HG03060 (cell line): ENCODE measurements at regions not wholly inside any gene's neighbourhood (a gene's known extent, or its start where the extent isn't known, plus 50 kb on each side); places are given as distances from the start of the nearest gene placed in this dataset.

Source experiments
- ATAC-seq: cut with Tn5 transposase; IDR thresholded peaks from one replicate; pipeline ENCODE4 v1.9.1; 2021; ENCODE audit warnings: low read depth, moderate number of reproducible peaks; ENCODE audit not compliant: unreplicated experiment

GRCh38 chr4:15260758-15261157, 167.1 kb upstream of the C1QTNF7 start:
- no peak for ATAC-seq

DNA sequence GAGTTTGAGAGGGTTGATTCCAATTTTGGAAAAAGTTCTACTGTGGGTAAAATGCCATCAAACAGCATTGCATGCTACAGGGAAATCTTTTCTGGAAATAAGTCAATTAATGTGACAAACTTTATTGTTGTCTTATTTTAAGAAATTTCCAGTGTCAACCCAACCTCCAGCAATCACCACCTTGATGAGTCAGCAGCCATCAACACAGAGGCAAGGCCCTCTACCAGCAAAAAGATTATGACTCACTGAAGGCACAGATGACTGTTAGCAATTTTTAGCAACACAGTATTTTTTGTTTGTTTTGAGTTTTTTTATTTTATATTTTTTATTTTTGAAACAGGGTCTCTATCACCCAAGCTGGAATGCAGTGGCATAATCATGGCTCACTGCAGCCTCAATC, 165.4 kb upstream of the C1QTNF7 start:
- no peak for ATAC-seq

GRCh38 chr4:15270201-15270600, 157.6 kb upstream of the C1QTNF7 start:
- no peak for ATAC-seq

DNA sequence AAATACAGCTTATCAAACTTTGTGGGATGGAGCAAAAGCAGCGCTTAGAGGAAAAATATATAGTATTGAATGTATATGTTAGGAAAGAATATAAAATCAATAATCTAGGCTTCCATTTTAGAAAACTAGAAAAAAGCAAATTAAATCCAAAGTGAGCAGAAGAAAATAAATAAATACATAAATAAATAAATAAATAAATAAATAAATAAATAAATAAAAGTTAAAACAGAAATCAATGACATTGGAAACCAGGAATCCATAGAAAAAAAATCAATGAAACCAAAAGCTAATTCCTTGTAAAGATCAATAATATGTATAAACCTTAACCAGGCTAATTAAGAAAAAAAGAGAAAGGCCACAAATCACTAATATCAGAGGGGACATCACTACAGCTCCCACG, 141.8 kb upstream of the C1QTNF7 start:
- ATAC-seq = no peak

- no peak for ATAC-seq
Observed at GRCh38 chr4:15291122-15291521, 136.7 kb upstream of the C1QTNF7 start.

GRCh38 chr4:15293711-15294110, 134.1 kb upstream of the C1QTNF7 start:
- no peak for ATAC-seq

DNA sequence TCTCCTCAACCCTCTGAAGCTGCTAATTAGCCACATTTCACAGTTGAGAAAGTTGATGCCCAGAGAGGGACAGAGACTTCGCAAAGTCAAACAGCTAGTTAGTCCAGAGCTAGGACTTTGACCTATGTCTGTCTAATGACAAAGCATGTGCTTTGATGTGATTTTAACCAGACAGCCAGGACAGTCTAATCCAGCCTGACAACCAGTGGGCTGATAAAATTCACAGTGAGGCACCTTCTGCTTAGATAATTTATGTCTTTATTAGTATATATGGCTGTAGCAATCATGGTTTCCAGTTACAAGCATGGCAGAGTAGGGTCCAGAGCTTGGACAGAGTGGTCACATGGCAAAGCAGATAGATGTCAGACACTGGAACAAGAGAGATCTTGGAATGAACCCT, 133.6 kb upstream of the C1QTNF7 start:
- ATAC-seq = no peak

- no peak for ATAC-seq
Observed at GRCh38 chr4:15294832-15295231, 133.0 kb upstream of the C1QTNF7 start.

GRCh38 chr4:15295421-15296162, 132.2 kb upstream of the C1QTNF7 start:
- ATAC-seq = no peak

GRCh38 chr4:15297344-15297743, 130.5 kb upstream of the C1QTNF7 start:
- no peak for ATAC-seq

DNA sequence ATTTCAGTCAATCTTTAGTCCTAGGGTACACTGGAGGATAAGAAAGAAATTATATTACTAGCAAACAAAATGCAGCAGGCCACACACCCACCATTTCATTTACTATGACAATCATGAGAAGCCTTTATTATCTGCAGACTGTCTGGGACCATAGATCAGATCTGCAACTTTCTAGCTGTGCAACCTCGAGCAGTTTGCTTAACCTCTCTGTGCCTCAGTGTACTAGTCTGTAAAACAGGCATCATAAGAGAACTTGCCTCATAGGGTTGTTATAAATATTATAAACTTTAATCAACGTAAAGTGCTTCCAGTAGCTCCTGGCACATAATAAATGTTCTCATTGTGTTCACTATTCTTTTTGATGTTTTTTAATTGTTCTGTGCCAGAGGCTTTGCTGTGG, 128.2 kb upstream of the C1QTNF7 start:
- no peak for ATAC-seq

- ATAC-seq = no peak
Observed at GRCh38 chr4:15303052-15303641, 124.7 kb upstream of the C1QTNF7 start.

- no peak for ATAC-seq
Observed at GRCh38 chr4:15314974-15315373, 112.9 kb upstream of the C1QTNF7 start.

DNA sequence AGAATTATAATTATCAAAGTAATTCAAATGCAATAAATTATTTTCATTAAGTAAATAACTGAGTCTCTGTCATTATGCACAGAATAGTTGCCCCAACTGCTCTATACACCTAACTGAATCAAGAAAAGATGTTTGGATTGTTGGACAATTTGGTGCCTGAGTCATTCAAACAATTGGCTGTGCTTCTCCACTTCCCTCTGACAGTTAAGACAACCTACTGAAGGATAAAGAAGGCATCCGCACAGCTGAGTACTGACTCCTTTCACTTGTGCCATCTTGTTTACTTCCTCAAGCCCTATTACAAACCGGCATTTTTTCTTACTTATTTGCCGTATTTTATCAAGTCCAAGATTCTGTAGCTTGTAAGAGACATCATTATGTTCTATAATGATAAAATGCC, 110.6 kb upstream of the C1QTNF7 start:
- ATAC-seq = no peak

- ATAC-seq = no peak
Observed at GRCh38 chr4:15318621-15319348, 109.0 kb upstream of the C1QTNF7 start.

- no peak for ATAC-seq
Observed at GRCh38 chr4:15320121-15320678, 107.6 kb upstream of the C1QTNF7 start.

DNA sequence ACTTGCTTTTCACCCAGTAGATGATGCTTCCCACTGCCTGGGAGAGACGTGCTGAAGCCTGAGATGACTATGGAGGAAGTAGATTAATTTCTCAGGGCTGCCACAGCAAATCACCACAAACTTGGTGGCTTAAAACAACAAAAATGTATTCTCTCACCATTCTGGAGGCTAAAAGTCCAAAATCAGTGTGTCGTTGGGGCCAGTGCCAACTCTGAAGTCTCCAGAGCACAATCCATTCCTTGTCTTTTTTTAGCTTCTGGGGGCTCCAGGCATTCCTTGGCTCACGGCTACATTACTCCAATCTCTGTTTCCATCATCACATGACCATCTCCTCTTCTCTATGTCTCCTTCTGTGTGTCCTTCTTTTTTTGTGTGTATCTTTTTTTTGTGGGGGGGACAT, 105.8 kb upstream of the C1QTNF7 start:
- ATAC-seq = no peak

GRCh38 chr4:15325987-15326386, 101.8 kb upstream of the C1QTNF7 start:
- no peak for ATAC-seq

- ATAC-seq = no peak
Observed at GRCh38 chr4:15327311-15328298, 100.2 kb upstream of the C1QTNF7 start.

DNA sequence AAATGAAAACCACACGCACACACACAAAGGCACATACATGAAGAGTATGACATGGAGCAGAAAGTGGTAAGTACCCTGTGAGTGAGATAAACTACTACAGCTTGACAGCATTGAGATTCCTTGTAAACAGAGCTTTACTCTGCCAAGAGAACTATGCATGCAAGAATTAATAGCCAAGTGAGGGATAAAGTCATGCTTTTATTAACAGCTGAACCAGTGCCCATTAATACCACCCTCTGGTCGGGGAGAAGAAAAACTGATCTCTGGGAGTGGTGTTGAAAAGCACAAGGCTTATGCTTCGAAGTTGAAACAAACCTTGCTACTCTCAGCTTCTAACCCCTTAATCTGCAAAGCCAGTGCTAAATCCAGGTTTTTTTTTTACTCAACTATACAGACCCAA, 95.9 kb upstream of the C1QTNF7 start:
- no peak for ATAC-seq
